IMR-90 (cell line): ENCODE measurements at regions not wholly inside any gene's neighbourhood (a gene's known extent, or its start where the extent isn't known, plus 50 kb on each side); places are given as distances from the start of the nearest gene placed in this dataset.

Experiments
- ATAC-seq: fragments of 200-7000 bp; cut with Tn5 transposase; 2 replicates; pipeline ENCODE4 v1.9.1; 2020; ENCODE audit warnings: low read depth, mild to moderate bottlenecking, moderate library complexity
- BruUV-seq: library from RNA; stranded (reverse); fragments of 400-500 nt; replicated peaks from 2 replicates; lab custom pipeline; 2021; lab: Mats Ljungman, UMichigan
- CTCF ChIA-PET: fragments of 300-600 bp; formaldehyde crosslinking; extraction: SDS; loops from one replicate; lab custom pipeline; 2021; ENCODE audit warnings: antibody characterized with exemption; lab: Yijun Ruan, JAX
- POLR2A ChIA-PET: fragments of 300-600 bp; sonication (Branson Sonifier 250); formaldehyde crosslinking; loops from one replicate; lab custom pipeline; 2022; ENCODE audit warnings: antibody characterized with exemption; ENCODE audit not compliant: unreplicated experiment; lab: Charles Lee
- DNase-seq: peaks from one replicate; pipeline ENCODE4 v3.0.0; 2013
- H2AFZ ChIP-seq: replicated peaks from 2 replicates; pipeline ENCODE3; 2013; ENCODE audit warnings: low read length, mild to moderate bottlenecking; ENCODE audit not compliant: poor library complexity
- H2AK5ac ChIP-seq: 2 replicates; pipeline ENCODE4 v1.6.1; 2013; ENCODE audit warnings: low read depth, low read length, inconsistent platforms
- H2AK9ac ChIP-seq: replicated peaks from 2 replicates; pipeline ENCODE3; 2013; ENCODE audit warnings: mild to moderate bottlenecking, low read depth, low read length, moderate library complexity; ENCODE audit not compliant: poor library complexity
- H2BK120ac ChIP-seq: 2 replicates; pipeline ENCODE4 v1.6.1; 2013; ENCODE audit warnings: low read depth, low read length, inconsistent platforms
- H2BK15ac ChIP-seq: 3 replicates; pipeline ENCODE4 v1.6.1; 2013; ENCODE audit warnings: low read depth, low read length, inconsistent platforms
- H2BK20ac ChIP-seq: 2 replicates; pipeline ENCODE4 v1.6.1; 2013; ENCODE audit warnings: low read depth, mild to moderate bottlenecking, inconsistent platforms, low read length, moderate library complexity
- H2BK5ac ChIP-seq: 2 replicates; pipeline ENCODE4 v1.6.1; 2013; ENCODE audit warnings: mild to moderate bottlenecking, low read depth, low read length, inconsistent platforms; ENCODE audit not compliant: poor library complexity, severe bottlenecking
- H3K14ac ChIP-seq: replicated peaks from 2 replicates; pipeline ENCODE4 v1.6.1; 2013; ENCODE audit warnings: low read depth, low read length, inconsistent platforms
- H3K18ac ChIP-seq: 2 replicates; pipeline ENCODE4 v1.6.1; 2013; ENCODE audit warnings: low read depth, low read length, control low read depth
- H3K23ac ChIP-seq: 2 replicates; pipeline ENCODE4 v1.6.1; 2013; ENCODE audit warnings: low read depth, low read length, inconsistent platforms
- H3K27ac ChIP-seq: 2 replicates; pipeline ENCODE4 v1.5.1; 2013; ENCODE audit warnings: mild to moderate bottlenecking, control low read depth, low read length; ENCODE audit not compliant: insufficient read depth
- H3K27me3 ChIP-seq: 2 replicates; pipeline ENCODE4 v1.6.1; 2013; ENCODE audit warnings: low read length; ENCODE audit not compliant: control insufficient read depth, insufficient read depth
- H3K36me3 ChIP-seq: 2 replicates; pipeline ENCODE4 v1.6.1; 2013; ENCODE audit warnings: low read length, mixed read lengths; ENCODE audit not compliant: control insufficient read depth, insufficient read depth
- H3K4ac ChIP-seq: 2 replicates; pipeline ENCODE4 v1.6.1; 2013; ENCODE audit warnings: low read depth, low read length, inconsistent platforms
- H3K4me1 ChIP-seq: 2 replicates; pipeline ENCODE4 v1.6.1; 2013; ENCODE audit warnings: low read length, mixed read lengths; ENCODE audit not compliant: control insufficient read depth, insufficient read depth
- H3K4me2 ChIP-seq: 2 replicates; pipeline ENCODE4 v1.6.1; 2013; ENCODE audit warnings: low read depth, mild to moderate bottlenecking, control low read depth, low read length, moderate library complexity
- H3K4me3 ChIP-seq: 2 replicates; pipeline ENCODE4 v1.5.1; 2013; ENCODE audit warnings: low read depth, mild to moderate bottlenecking, control low read depth, low read length, moderate library complexity; ENCODE audit not compliant: insufficient read depth
- H3K56ac ChIP-seq: 2 replicates; pipeline ENCODE4 v1.6.1; 2013; ENCODE audit warnings: low read length, inconsistent platforms; ENCODE audit not compliant: insufficient read depth; ENCODE audit errors: extremely low read depth
- H3K79me1 ChIP-seq, 2 experiments: 2 replicates each; pipeline ENCODE4 v1.6.1; 2013; ENCODE audit warnings: low read length in 2 of 2, inconsistent platforms in 1 of 2, low read depth in 1 of 2
- H3K9ac ChIP-seq: 2 replicates; pipeline ENCODE4 v1.6.1; 2013; ENCODE audit warnings: low read depth, low read length, control low read depth
- H3K9me1 ChIP-seq: 2 replicates; pipeline ENCODE4 v1.6.1; 2013; ENCODE audit warnings: low read length, inconsistent platforms; ENCODE audit not compliant: insufficient read depth
- H3K9me3 ChIP-seq: 2 replicates; pipeline ENCODE4 v1.6.1; 2013; ENCODE audit warnings: low read length; ENCODE audit not compliant: control insufficient read depth, insufficient read depth
- H4K20me1 ChIP-seq: 2 replicates; pipeline ENCODE4 v1.6.1; 2013; ENCODE audit warnings: low read length, inconsistent platforms; ENCODE audit not compliant: insufficient read depth
- H4K5ac ChIP-seq: 2 replicates; pipeline ENCODE4 v1.6.1; 2013; ENCODE audit warnings: mild to moderate bottlenecking, low read depth, low read length, control low read depth
- H4K8ac ChIP-seq, 2 experiments: 2 replicates each; pipeline ENCODE4 v1.6.1; 2013; ENCODE audit warnings: low read depth in 2 of 2, low read length in 2 of 2, control low read depth in 1 of 2, inconsistent platforms in 1 of 2
- H4K91ac ChIP-seq: 2 replicates; pipeline ENCODE4 v1.6.1; 2013; ENCODE audit warnings: low read depth, low read length, inconsistent platforms; ENCODE audit not compliant: insufficient read depth
- CEBPB ChIP-seq: IDR thresholded peaks from 2 replicates; pipeline ENCODE4 v1.6.1; 2012; ENCODE audit warnings: low read depth, low read length, improper control_type of control experiment
- MAFK ChIP-seq: IDR thresholded peaks from 2 replicates; pipeline ENCODE4 v1.6.1; 2012; ENCODE audit warnings: low read depth, low read length, improper control_type of control experiment
- WGBS, 2 experiments: methylation state at CpG; one replicate each; pipeline versions ENCODE4 v1.1.5 to v1.1.7; 2013; ENCODE audit warnings: missing lambda C conversion rate in 2 of 2; ENCODE audit not compliant: insufficient read length in 1 of 2; ENCODE audit errors: extremely low coverage in 2 of 2; 5-methylcytosine and 5-hydroxymethylcytosine counted together
- dilution Hi-C: fragments of 300-500 bp; cut with HindIII; formaldehyde crosslinking; loops from one replicate; pipeline ENCODE4 v1.14.3; 2018; ENCODE audit warnings: low sequenced_read_pairs; ENCODE audit not compliant: unreplicated experiment
- in situ Hi-C: fragments of 300-500 bp; cut with MboI; formaldehyde crosslinking; loops from 3 replicates; pipeline ENCODE4 v1.14.3; 2019; ENCODE audit warnings: low sequenced_read_pairs, inconsistent platforms, mixed read lengths
- intact Hi-C: fragments of 100-400 bp; cut with micrococcal nuclease; formaldehyde crosslinking; loops from 2 replicates; pipeline ENCODE4 v1.10.0; 2022

GRCh38 chr19:28359431-28360414, 853.2 kb downstream of the UQCRFS1 start:
- Histone ChIP-seq H2AK9ac (no peak overlapping the region), H3K14ac (no peak overlapping the region), H3K9me1 (no peaks in the 10 kb centered on the region), H3K4me1 (no peaks in the 10 kb centered on the region), H3K18ac (no peak overlapping the region), H2AFZ (no peak overlapping the region), H2BK120ac (no peak overlapping the region), H2BK5ac (no peak overlapping the region), H3K27me3 (no peaks in the 10 kb centered on the region), H4K20me1 (no peaks in the 10 kb centered on the region), H3K27ac (no peak overlapping the region), H2AK5ac (no peak overlapping the region), H2BK15ac (no peak overlapping the region), H4K5ac (no peak overlapping the region), H3K9me3 (peaks cover 9% of the 10 kb centered on the region), H3K4me2 (no peak overlapping the region), H4K8ac (no peak overlapping the region), H3K56ac (no peak overlapping the region), H2BK20ac (no peak overlapping the region), H3K4ac (no peak overlapping the region), H3K23ac (no peak overlapping the region), H3K36me3 (no peaks in the 10 kb centered on the region), H3K9ac (no peak overlapping the region), H3K79me1 (no peaks in the 10 kb centered on the region), H4K91ac (no peak overlapping the region), H3K4me3 (no peak overlapping the region)
- POLR2A ChIA-PET = no interaction called here
- in situ Hi-C loops (no loop called here), dilution Hi-C loops (no loop called here), intact Hi-C loops (no loop called here)
- CTCF ChIA-PET = no interaction called here
- no CpG with 5 or more reads among the region's 2 CpGs for WGBS, 2 experiments
- DNase-seq (no peak), ATAC-seq (no peak)
- TF ChIP-seq CEBPB (no peak), MAFK (peak; percentile 63)
- BruUV-seq = no TSS peak
